LHCN-M2 (cell line): ENCODE measurements at regions not wholly inside any gene's neighbourhood (a gene's known extent, or its start where the extent isn't known, plus 50 kb on each side); places are given as distances from the start of the nearest gene placed in this dataset.
"Not testable (repeated sequence)": the region's sequence is repeated elsewhere in the genome, so short reads cannot be mapped to it uniquely, and the experiment has no call there.

Experiments
- DNase-seq: peaks from one replicate; pipeline ENCODE4 v3.0.0-alpha.2; 2012; ENCODE audit warnings: low read depth

GRCh38 chr9:94387338-94388010, 59.0 kb upstream of the NUTM2F start:
- DNase-seq = not testable (repeated sequence)

GRCh38 chr9:94388011-94388406, 59.6 kb upstream of the NUTM2F start:
- DNase-seq = peak; percentile 1

GRCh38 chr9:94390425-94391098, 62.1 kb upstream of the NUTM2F start:
- not testable (repeated sequence) for DNase-seq

GRCh38 chr9:94392971-94393624, 64.7 kb upstream of the NUTM2F start:
- DNase-seq = not testable (repeated sequence)

- not testable (repeated sequence) for DNase-seq
These were observed 69.4 kb upstream of the NUTM2F start for GRCh38 chr9:94397766-94398379.

GRCh38 chr9:94400461-94400860, 72.0 kb upstream of the NUTM2F start:
- DNase-seq = not testable (repeated sequence)

- not testable (repeated sequence) for DNase-seq
These were observed 74.4 kb upstream of the NUTM2F start for GRCh38 chr9:94402795-94403194.

- peak; percentile 5 for DNase-seq
These were observed 75.1 kb upstream of the NUTM2F start for GRCh38 chr9:94403571-94403970.

GRCh38 chr9:94413665-94414064, 85.2 kb upstream of the NUTM2F start:
- DNase-seq = not testable (repeated sequence)

- DNase-seq = not testable (repeated sequence)
These were observed 86.7 kb upstream of the NUTM2F start for GRCh38 chr9:94415111-94415510.

GRCh38 chr9:94420098-94420497, 91.7 kb upstream of the NUTM2F start:
- not testable (repeated sequence) for DNase-seq

- DNase-seq = not testable (repeated sequence)
These were observed 93.5 kb upstream of the NUTM2F start for GRCh38 chr9:94421951-94422350.

- DNase-seq = not testable (repeated sequence)
These were observed 96.9 kb upstream of the NUTM2F start for GRCh38 chr9:94425312-94425711.

GRCh38 chr9:94437128-94437527, 108.7 kb upstream of the NUTM2F start:
- DNase-seq = not testable (repeated sequence)

- not testable (repeated sequence) for DNase-seq
These were observed 109.9 kb upstream of the NUTM2F start for GRCh38 chr9:94438336-94438735.

GRCh38 chr9:94441146-94441545, 112.7 kb upstream of the NUTM2F start:
- DNase-seq = not testable (repeated sequence)

- DNase-seq = no peak
These were observed 113.1 kb upstream of the PCAT7 start for GRCh38 chr9:94441796-94442195.

- no peak for DNase-seq
These were observed 111.7 kb upstream of the PCAT7 start for GRCh38 chr9:94443032-94443722.

GRCh38 chr9:94445863-94446262, 109.0 kb upstream of the PCAT7 start:
- DNase-seq = no peak

GRCh38 chr9:94449486-94449885, 105.4 kb upstream of the PCAT7 start:
- no peak for DNase-seq

- no peak for DNase-seq
These were observed 90.1 kb upstream of the PCAT7 start for GRCh38 chr9:94464790-94465189.

GRCh38 chr9:94472063-94472462, 82.8 kb upstream of the PCAT7 start:
- not testable (repeated sequence) for DNase-seq
